ENCODE measurements at regions not wholly inside any gene's neighbourhood (a gene's known extent, or its start where the extent isn't known, plus 50 kb on each side); places are given as distances from the start of the nearest gene placed in this dataset.
A peak's percentile ranks its signal among the peaks of the same experiment; 100 is the strongest.

- TF ChIP-seq POU5F1 (IDR thresholded peaks at IDR 0.05; ENCODE audit: low read depth, low read length) = no peak
Measured at GRCh38 chr6:66516377-66516776, 809.4 kb upstream of the EYS start (continued).

- H2AFZ ChIP-seq (ENCODE audit: low read length) = peak overlapping the region; percentile 63; the same call in 1 of the 2 replicates
- 77% methylated on average over 3 of the region's 3 CpGs; no CpG with 5 or more reads in 1 of the 2 experiments for WGBS, 2 experiments (ENCODE audit: extremely low coverage in 1 of 2, insufficient coverage in 1 of 2, insufficient read length in 1 of 2, insufficient replicate concordance in 2 of 2, low coverage in 1 of 2, low lambda C conversion rate in 2 of 2, missing lambda C conversion rate in 1 of 2)
- H3K23me2 ChIP-seq (ENCODE audit: low read depth, low read length) = no peaks in the 10 kb centered on the region
- no peak overlapping the region for H3K56ac ChIP-seq (replicated peaks; ENCODE audit: insufficient read length, low read depth, low read length)
- no peaks in the 10 kb centered on the region for H3K4me1 ChIP-seq (replicated peaks in 1 of 4; ENCODE audit: control insufficient read depth in 3 of 4, insufficient read depth in 4 of 4, low read length in 3 of 4)
- H2BK120ac ChIP-seq (replicated peaks; ENCODE audit: low read depth, low read length) = no peak overlapping the region
- FAIRE-seq = no peak
- no peak overlapping the region for H3K4me2 ChIP-seq (ENCODE audit: insufficient read depth in 1 of 2, low read depth in 2 of 2, low read length in 2 of 2)
- no peaks in the 10 kb centered on the region for H4K20me1 ChIP-seq (replicated peaks in 1 of 2; ENCODE audit: control insufficient read depth in 1 of 2, insufficient read depth in 2 of 2, low read length in 2 of 2)
- no peak overlapping the region for H4K8ac ChIP-seq (ENCODE audit: extremely low read depth, insufficient read depth, low read length)
- H3K4me3 ChIP-seq (ENCODE audit: extremely low read depth in 1 of 4, insufficient read depth in 2 of 4, low read depth in 3 of 4, low read length in 4 of 4) = no peak overlapping the region
- no peak overlapping the region for H3K9ac ChIP-seq (replicated peaks in 1 of 4; ENCODE audit: extremely low read depth in 1 of 4, low read depth in 3 of 4, low read length in 3 of 4)
- no peak overlapping the region for H2BK20ac ChIP-seq (ENCODE audit: low read length)
- ChIA-PET CTCF (ENCODE audit: partially characterized antibody) (no interaction called here), POLR2A (ENCODE audit: partially characterized antibody) (no interaction called here)
- no peak overlapping the region for H3K23ac ChIP-seq (ENCODE audit: insufficient read length)
- H3K79me2 ChIP-seq (ENCODE audit: control insufficient read depth in 1 of 2, insufficient read depth in 2 of 2, low read length in 2 of 2) = no peaks in the 10 kb centered on the region
- no peak overlapping the region for H4K91ac ChIP-seq (replicated peaks; ENCODE audit: insufficient read length, low read length)
- H3K27ac ChIP-seq (ENCODE audit: low read depth, low read length) = no peak overlapping the region; the same call in 1 of the 2 replicates
- no peak overlapping the region for H4K5ac ChIP-seq (ENCODE audit: insufficient read length, low read depth, low read length)
- no peak overlapping the region for H3K4ac ChIP-seq (replicated peaks; ENCODE audit: insufficient read length, low read depth, low read length)
- no peak overlapping the region for H3K18ac ChIP-seq (ENCODE audit: extremely low read depth, low read length)
- no peaks in the 10 kb centered on the region for H3K36me3 ChIP-seq (ENCODE audit: control insufficient read depth in 2 of 4, insufficient read depth in 4 of 4, low read length in 3 of 4)
- H2BK15ac ChIP-seq (ENCODE audit: low read length) = no peak overlapping the region
- H3K27me3 ChIP-seq (replicated peaks in 1 of 4; ENCODE audit: control insufficient read depth in 3 of 4, extremely low read depth in 1 of 4, insufficient read depth in 3 of 4, low read length in 3 of 4) = no peaks in the 10 kb centered on the region
- no peak overlapping the region for H2BK12ac ChIP-seq (ENCODE audit: low read depth, low read length)
- DNase-seq (ENCODE audit: low read depth in 1 of 2, low spot score in 2 of 2) = no peak
- no peaks in the 10 kb centered on the region for H3K9me3 ChIP-seq (ENCODE audit: insufficient read depth in 2 of 2, low read depth in 1 of 2, low read length in 1 of 2)
- no peak overlapping the region for H2BK5ac ChIP-seq (ENCODE audit: low read depth, low read length)
- H3K79me1 ChIP-seq (ENCODE audit: low read depth, low read length) = no peaks in the 10 kb centered on the region
- no peak overlapping the region for H2AK5ac ChIP-seq (ENCODE audit: low read depth, low read length)
- no peak overlapping the region for H3K14ac ChIP-seq (ENCODE audit: insufficient read length)
- TF ChIP-seq CTBP2 (IDR thresholded peaks at IDR 0.05; ENCODE audit: borderline replicate concordance, insufficient read depth, insufficient read length, low read length) (no peak), GABPA (IDR thresholded peaks at IDR 0.05; ENCODE audit: borderline replicate concordance, insufficient read depth, low read length) (no peak), ATF2 (IDR thresholded peaks at IDR 0.05; ENCODE audit: low read length) (no peak), TAF7 (optimal IDR thresholded peaks at IDR 0.05; ENCODE audit: borderline replicate concordance, low read depth, low read length) (no peak), TEAD4 (IDR thresholded peaks at IDR 0.05; ENCODE audit: low read depth, low read length) (no peak), POU5F1 (IDR thresholded peaks at IDR 0.05; ENCODE audit: low read depth, low read length) (no peak), JUN (IDR thresholded peaks at IDR 0.05; ENCODE audit: low read depth, low read length) (no peak), RXRA (IDR thresholded peaks at IDR 0.05; ENCODE audit: insufficient read depth, low read depth, low read length) (no peak), TCF12 (IDR thresholded peaks at IDR 0.05; ENCODE audit: low read depth, low read length) (no peak), E2F6 (IDR thresholded peaks at IDR 0.05) (no peak)
Measured at GRCh38 chr6:66508433-66508832, 801.4 kb upstream of the EYS start.

Measured in H1 (cell line).